NCI-H1694 treated with DMSO at 0.1 percent for 48 hours (cell line): ENCODE measurements at regions not wholly inside any gene's neighbourhood (a gene's known extent, or its start where the extent isn't known, plus 50 kb on each side); places are given as distances from the start of the nearest gene placed in this dataset.

Experiments
- DNase-seq: peaks from one replicate; lab custom pipeline; 2025; lab: John Stamatoyannopoulos, UW

DNA sequence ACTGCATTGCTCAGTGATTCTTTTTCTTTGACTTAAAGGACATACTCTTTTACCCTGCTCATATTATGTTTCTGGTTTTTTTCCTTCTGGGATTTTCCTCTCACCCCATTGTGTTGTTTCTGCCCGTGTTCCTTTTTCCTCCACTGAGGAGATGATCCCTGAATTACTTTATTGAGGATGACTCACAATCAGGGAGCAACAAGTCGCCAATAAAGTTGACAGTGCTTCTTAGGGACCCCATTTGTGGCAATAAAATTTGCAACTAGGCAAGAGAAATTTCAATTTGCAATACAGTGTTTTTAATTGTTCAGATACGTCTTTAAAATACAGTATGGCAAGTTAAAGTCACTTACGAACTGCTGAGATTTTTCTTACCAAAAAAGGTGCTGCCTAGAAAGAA is 217.9 kb downstream of the SOX4 start:
- no peak for DNase-seq

- no peak for DNase-seq
Observed at GRCh38 chr6:21816231-21816630, 222.7 kb downstream of the SOX4 start.

- DNase-seq, result no peak
Observed at GRCh38 chr6:21820442-21820841, 226.9 kb downstream of the SOX4 start.

DNA sequence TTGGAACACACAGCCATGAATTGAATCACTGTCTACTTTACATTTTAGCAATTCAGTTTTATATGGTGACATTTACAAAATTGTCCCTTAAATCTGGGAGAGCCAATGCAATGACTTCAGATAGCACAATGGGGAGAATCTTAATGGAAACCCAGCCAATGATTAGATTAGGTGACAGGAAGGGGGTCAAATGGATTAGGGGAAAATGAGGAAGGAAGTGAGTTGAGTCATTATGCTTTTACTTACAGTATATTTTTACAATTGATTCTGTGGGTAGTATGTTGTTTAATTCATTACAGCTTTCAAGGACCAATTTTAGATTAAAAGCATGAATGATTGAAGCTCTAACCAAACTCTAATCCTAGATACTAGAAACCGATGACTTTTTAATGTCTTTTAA is 229.8 kb downstream of the SOX4 start:
- DNase-seq, result no peak

DNA sequence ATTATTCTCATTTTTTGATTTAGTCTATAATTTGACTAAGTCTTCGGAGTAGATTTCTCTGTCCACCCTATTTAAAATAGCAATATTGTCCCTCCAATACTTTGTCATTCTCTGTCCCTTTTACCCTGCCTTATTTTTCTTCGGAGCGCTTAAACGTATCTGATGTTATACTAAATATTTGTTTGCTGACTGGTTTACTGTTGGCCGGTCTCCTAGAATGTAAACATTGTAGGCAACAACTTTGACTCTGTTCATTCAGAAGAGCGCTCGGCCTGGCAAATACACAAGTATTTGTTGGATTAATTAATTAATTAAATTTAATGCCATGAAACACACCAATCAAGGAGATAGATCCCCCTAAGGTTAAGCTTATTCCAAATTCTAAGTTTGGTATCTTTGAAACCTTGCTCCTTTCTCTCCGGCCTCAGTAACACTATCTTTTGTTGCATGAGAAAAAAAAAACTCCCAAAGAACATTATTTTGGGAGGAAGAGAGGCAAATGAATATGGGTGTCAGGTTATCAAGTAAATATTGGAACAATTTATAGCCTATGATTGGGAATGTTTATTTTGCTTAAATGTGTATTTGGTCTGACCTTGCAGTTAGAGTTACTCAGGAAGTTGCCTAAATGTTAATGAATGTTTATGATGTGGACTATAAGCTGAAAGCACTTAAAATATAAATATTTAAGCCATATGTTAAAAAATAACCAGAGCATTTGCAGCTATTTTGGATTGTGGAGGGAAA is 231.1 kb downstream of the SOX4 start:
- no peak for DNase-seq

- no peak for DNase-seq
Observed at GRCh38 chr6:21826023-21826422, 232.5 kb downstream of the SOX4 start.

GRCh38 chr6:21826904-21827303 is 233.4 kb downstream of the SOX4 start:
- DNase-seq, result no peak

- DNase-seq, result no peak
Observed at GRCh38 chr6:21827425-21828202, 234.1 kb downstream of the SOX4 start.

DNA sequence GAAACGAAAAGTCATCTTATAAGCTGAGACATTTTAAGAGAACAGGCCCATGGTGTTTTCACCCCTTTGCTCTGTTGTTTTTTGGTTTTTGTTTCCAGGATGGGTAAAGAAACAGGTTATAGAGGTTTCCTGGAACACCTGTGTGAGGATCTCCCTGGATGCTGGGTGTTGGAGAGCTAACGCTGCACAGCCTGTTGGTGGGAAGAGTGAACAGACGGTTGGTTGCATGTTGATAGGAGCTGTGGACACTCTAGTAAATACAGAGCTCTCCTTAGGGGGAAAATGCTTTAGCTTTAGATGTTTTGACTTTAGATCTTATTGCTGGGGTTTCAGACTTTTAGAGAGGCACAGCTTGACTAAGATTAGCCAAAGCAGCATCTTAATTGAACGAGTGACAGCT is 235.2 kb downstream of the SOX4 start:
- no peak for DNase-seq

GRCh38 chr6:21829126-21829525 is 235.6 kb downstream of the SOX4 start:
- no peak for DNase-seq

DNA sequence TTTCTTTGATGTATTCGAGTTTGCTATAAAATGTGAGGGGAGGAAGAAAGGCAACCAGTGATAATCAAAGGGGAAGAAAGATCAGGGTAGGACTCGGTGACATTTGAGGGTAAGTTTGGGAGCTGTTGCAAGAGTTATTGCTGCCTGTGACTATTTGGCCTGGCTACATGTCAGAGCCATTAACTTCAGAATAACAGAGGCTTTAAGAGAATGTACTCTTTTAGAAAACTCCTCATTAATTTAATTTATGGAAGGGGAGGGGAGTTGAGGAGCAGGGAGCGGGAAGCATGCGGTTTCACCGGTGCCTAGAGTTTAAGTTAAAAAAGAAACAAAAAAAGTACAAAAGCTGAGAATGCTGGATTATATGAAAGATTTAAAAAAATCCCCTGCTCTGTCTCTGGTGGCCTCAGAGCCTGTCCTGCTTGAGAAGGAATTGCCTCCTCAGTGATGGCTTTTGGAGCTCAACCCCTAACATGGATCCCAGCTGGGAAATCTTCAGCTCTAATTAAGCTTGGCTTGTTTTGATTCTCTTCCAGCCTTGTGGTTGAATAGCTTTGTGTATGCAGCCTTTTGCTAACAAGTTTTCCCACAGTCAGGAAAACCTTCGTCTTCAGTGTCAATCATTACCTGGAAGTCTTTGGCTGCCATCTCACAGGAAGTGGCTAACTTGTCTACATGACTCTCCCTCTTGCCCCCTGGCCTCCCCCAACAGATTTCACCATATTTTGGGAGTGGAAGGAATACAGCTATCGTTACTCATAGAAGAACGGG is 238.2 kb downstream of the SOX4 start:
- DNase-seq, result no peak

DNA sequence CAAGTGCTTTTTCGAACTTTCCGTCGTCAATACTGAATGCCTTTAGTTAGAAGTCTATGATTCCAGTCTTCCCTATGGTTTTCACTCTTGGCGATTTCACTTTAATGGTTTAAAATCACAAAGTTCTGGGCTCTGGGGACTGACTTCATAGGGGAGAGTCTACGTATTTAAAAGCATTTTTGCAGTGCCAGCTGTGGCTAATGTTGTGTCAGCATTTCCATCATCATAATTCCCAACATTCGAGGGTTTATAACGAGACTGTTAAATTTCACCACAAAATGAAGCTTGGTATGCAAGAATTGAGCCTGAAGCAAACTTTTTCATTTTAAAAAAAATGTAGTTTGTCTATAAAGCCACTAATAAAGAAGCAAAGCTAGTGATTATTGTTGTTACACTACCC is 242.7 kb downstream of the SOX4 start:
- no peak for DNase-seq

GRCh38 chr6:21836772-21837425 is 243.3 kb downstream of the SOX4 start:
- no peak for DNase-seq

DNA sequence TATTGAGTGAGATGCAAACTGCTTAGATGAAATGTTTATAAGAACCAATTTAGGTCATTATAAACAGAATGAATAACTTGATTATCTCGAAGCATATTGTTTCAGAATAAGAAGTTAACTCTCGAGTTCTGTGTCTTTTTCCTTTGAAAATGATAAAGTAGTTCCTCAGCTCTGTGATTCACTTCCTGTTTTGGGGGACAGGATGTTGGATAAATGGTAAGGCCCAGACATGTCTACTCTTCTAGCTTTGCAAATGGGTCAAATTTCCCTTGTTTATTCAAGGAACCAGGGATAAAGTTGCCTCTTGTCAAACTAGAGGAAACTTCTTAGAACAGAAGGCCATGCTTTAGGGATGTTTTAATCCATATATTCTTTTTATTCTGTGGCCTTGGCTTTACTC is 246.9 kb downstream of the SOX4 start:
- no peak for DNase-seq

- no peak for DNase-seq
Observed at GRCh38 chr6:21842875-21843645, 249.5 kb downstream of the SOX4 start.

DNA sequence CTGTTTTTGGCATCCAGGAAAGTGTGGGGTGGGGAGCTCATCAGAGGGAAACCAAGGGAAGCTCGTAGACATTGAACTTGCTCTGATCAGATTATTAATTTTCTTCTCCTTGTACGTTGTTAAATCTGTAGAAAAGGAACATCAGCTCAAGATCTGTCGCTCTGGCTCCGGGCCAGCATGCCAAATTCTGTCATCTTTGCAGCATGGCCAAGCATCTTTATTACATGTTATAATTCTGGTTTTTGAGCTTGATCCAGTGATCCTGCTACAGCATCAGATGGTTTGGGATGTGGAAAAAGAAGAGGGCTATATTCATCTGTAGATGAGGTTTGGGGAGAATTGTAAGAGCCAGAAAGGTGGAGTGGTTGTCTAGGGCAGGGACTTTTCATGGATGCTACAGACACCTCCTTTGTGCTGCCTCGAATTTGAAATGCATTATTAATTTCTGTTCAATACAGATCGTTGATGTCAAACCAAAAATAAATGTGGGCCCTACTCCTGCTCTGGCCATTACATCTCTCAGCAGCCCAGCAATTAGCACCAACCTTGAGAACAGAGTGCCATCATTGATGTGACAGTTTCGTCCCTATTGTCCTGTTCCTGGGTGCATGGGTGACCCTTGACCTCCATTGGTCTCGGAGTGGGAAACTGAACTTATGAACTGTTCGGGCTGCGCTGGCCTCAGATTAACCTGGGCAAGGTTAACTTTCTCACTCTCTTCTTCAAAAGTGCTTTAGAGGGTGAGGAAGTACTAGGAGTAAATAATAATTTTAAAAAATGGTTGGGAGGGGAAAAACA is 250.8 kb downstream of the SOX4 start:
- DNase-seq, result no peak

DNA sequence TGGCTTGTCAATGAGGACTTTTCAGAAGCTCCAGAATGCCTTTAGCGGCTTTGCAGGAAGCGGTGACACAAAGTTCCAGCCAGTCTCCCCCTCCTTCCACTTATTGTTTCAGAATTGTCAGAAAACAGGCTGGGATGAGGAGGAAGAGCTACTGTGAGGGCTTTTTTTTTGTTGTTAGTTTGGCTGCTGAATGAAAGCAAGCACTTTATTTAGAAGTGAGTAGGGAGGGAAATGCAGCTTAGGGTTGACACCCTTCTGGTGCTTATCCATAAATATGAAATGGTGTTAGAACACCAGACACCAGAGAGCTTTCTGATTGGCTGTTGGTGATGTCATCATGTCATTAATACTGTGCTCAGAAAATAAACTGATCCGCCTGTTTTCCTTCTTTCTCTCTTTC is 251.5 kb downstream of the SOX4 start:
- DNase-seq, result no peak

- no peak for DNase-seq
Observed at GRCh38 chr6:21845439-21846140, 252.0 kb downstream of the SOX4 start.

DNA sequence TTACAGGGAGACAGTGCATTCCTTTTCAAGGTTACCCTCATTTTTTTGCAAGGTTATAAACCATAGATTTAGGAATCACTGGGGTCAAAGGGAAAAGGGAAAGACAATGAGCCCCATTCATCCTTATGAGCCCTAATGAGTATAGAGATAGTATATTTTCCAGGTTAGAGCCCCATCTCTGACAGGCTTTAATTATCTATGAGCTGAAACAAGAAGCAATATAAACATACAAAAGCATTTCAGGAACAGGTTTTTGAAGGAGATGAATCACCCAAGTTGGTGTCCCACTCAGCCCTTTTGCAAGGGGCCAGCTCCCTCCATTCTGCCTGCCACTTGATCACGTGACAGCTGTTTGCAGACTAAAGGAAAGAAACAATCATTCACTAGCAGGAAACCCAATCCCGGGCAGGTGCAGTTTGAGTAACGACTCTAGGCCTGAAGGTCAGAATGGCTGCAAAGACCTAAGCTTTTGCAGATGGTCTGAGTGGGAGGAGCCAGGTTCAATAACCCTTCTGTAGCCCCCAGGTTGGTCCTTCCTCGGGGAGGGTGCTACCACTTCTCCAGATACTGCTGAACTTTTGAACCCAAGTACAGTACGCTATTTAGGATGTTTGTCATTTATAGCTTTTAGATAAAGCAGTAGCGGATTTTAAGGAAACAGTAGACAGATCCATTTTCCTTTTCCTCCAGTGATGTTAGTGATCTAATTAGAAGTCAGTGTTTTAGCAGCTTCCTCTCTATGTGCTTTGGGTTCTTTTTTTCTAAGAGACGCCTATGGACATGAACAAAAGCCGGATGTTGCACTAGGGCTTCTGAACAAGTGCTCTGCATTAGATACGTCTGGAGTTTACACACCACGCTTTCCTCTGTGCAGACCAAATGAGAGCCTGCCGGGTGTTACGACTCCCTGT is 253.2 kb downstream of the SOX4 start:
- no peak for DNase-seq
